T-helper 1 cell treated with Interleukin-12 subunit alpha and Interleukin-12 subunit beta and Interleukin-4 antibody, amounts not matched to agents 30 μg/mL and 1 μg/mL, for 36 hours (primary cell): ENCODE measurements at regions not wholly inside any gene's neighbourhood (a gene's known extent, or its start where the extent isn't known, plus 50 kb on each side); places are given as distances from the start of the nearest gene placed in this dataset.

Experiments
- H3K27ac Mint-ChIP-seq: one replicate; pipeline ENCODE4 v1.8.0; 2021; ENCODE audit warnings: mild to moderate bottlenecking, mixed read lengths
- H3K27me3 Mint-ChIP-seq: one replicate; pipeline ENCODE4 v1.8.0; 2021; ENCODE audit warnings: low read depth, mixed read lengths
- H3K36me3 Mint-ChIP-seq: one replicate; pipeline ENCODE4 v1.8.0; 2021; ENCODE audit warnings: low read depth, mixed read lengths
- H3K4me1 Mint-ChIP-seq: one replicate; pipeline ENCODE4 v1.8.0; 2021; ENCODE audit warnings: low read depth, mixed read lengths
- H3K4me3 Mint-ChIP-seq: one replicate; pipeline ENCODE4 v1.8.0; 2021; ENCODE audit warnings: mild to moderate bottlenecking, moderate library complexity, mixed read lengths
- H3K9me3 Mint-ChIP-seq: one replicate; pipeline ENCODE4 v1.8.0; 2021; ENCODE audit warnings: mixed read lengths

GRCh38 chr18:2186967-2187366, 384.3 kb downstream of the METTL4 start:
- H3K4me3 Mint-ChIP-seq: no peak overlapping the region
- H3K27me3 Mint-ChIP-seq: no peaks in the 10 kb centered on the region
- H3K9me3 Mint-ChIP-seq: no peaks in the 10 kb centered on the region
- no peak overlapping the region for H3K27ac Mint-ChIP-seq
- H3K36me3 Mint-ChIP-seq: no peaks in the 10 kb centered on the region
- no peaks in the 10 kb centered on the region for H3K4me1 Mint-ChIP-seq

GRCh38 chr18:2188258-2188657, 383.0 kb downstream of the METTL4 start:
- no peaks in the 10 kb centered on the region for H3K9me3 Mint-ChIP-seq
- H3K36me3 Mint-ChIP-seq: no peaks in the 10 kb centered on the region
- H3K27ac Mint-ChIP-seq: no peak overlapping the region
- H3K4me3 Mint-ChIP-seq: no peak overlapping the region
- no peaks in the 10 kb centered on the region for H3K27me3 Mint-ChIP-seq
- no peaks in the 10 kb centered on the region for H3K4me1 Mint-ChIP-seq

- no peaks in the 10 kb centered on the region for H3K4me1 Mint-ChIP-seq
- no peak overlapping the region for H3K4me3 Mint-ChIP-seq
- no peaks in the 10 kb centered on the region for H3K27me3 Mint-ChIP-seq
- H3K27ac Mint-ChIP-seq: no peak overlapping the region
- no peaks in the 10 kb centered on the region for H3K36me3 Mint-ChIP-seq
- no peaks in the 10 kb centered on the region for H3K9me3 Mint-ChIP-seq
Observed at GRCh38 chr18:2191180-2191790, 380.0 kb downstream of the METTL4 start.

- H3K9me3 Mint-ChIP-seq: no peaks in the 10 kb centered on the region
- H3K4me1 Mint-ChIP-seq: no peaks in the 10 kb centered on the region
- no peaks in the 10 kb centered on the region for H3K27me3 Mint-ChIP-seq
- H3K36me3 Mint-ChIP-seq: no peaks in the 10 kb centered on the region
- no peak overlapping the region for H3K27ac Mint-ChIP-seq
- no peak overlapping the region for H3K4me3 Mint-ChIP-seq
Observed at GRCh38 chr18:2192562-2192961, 378.7 kb downstream of the METTL4 start.

GRCh38 chr18:2197946-2198345, 373.4 kb downstream of the METTL4 start:
- Mint-ChIP-seq H3K27me3 (no peaks in the 10 kb centered on the region), H3K4me3 (no peak overlapping the region), H3K4me1 (no peaks in the 10 kb centered on the region)

GRCh38 chr18:2199060-2199459, 372.2 kb downstream of the METTL4 start:
- no peak overlapping the region for H3K4me3 Mint-ChIP-seq
- H3K27ac Mint-ChIP-seq: no peak overlapping the region
- H3K4me1 Mint-ChIP-seq: no peaks in the 10 kb centered on the region
- H3K27me3 Mint-ChIP-seq: no peaks in the 10 kb centered on the region
- no peaks in the 10 kb centered on the region for H3K36me3 Mint-ChIP-seq
- no peaks in the 10 kb centered on the region for H3K9me3 Mint-ChIP-seq

More at GRCh38 chr18:2197946-2198345, 373.4 kb downstream of the METTL4 start:
- H3K9me3 Mint-ChIP-seq: no peaks in the 10 kb centered on the region
- no peaks in the 10 kb centered on the region for H3K36me3 Mint-ChIP-seq
- no peak overlapping the region for H3K27ac Mint-ChIP-seq

GRCh38 chr18:2201036-2201600, 370.2 kb downstream of the METTL4 start:
- H3K27ac Mint-ChIP-seq: no peak overlapping the region
- H3K36me3 Mint-ChIP-seq: no peaks in the 10 kb centered on the region
- no peaks in the 10 kb centered on the region for H3K9me3 Mint-ChIP-seq
- no peak overlapping the region for H3K4me3 Mint-ChIP-seq
- no peaks in the 10 kb centered on the region for H3K4me1 Mint-ChIP-seq
- no peaks in the 10 kb centered on the region for H3K27me3 Mint-ChIP-seq

- Mint-ChIP-seq H3K4me1 (no peaks in the 10 kb centered on the region), H3K36me3 (no peaks in the 10 kb centered on the region), H3K27me3 (no peaks in the 10 kb centered on the region), H3K9me3 (no peaks in the 10 kb centered on the region), H3K27ac (no peak overlapping the region), H3K4me3 (no peak overlapping the region)
Observed at GRCh38 chr18:2204736-2205135, 366.6 kb downstream of the METTL4 start.

- no peaks in the 10 kb centered on the region for H3K36me3 Mint-ChIP-seq
- no peaks in the 10 kb centered on the region for H3K27me3 Mint-ChIP-seq
- H3K9me3 Mint-ChIP-seq: no peaks in the 10 kb centered on the region
- no peaks in the 10 kb centered on the region for H3K4me1 Mint-ChIP-seq
- H3K27ac Mint-ChIP-seq: no peak overlapping the region
- H3K4me3 Mint-ChIP-seq: no peak overlapping the region
Observed at GRCh38 chr18:2207294-2207693, 364.0 kb downstream of the METTL4 start.

- H3K4me3 Mint-ChIP-seq: no peak overlapping the region
- H3K27ac Mint-ChIP-seq: no peak overlapping the region
- H3K9me3 Mint-ChIP-seq: peaks cover 5% of the 10 kb centered on the region
- H3K4me1 Mint-ChIP-seq: no peaks in the 10 kb centered on the region
- H3K36me3 Mint-ChIP-seq: no peaks in the 10 kb centered on the region
- peaks cover 9% of the 10 kb centered on the region for H3K27me3 Mint-ChIP-seq
Observed at GRCh38 chr18:2212598-2213205, 358.6 kb downstream of the METTL4 start.

- Mint-ChIP-seq H3K9me3 (peaks cover 5% of the 10 kb centered on the region), H3K36me3 (no peaks in the 10 kb centered on the region), H3K27me3 (peaks cover 9% of the 10 kb centered on the region), H3K4me1 (no peaks in the 10 kb centered on the region), H3K4me3 (no peak overlapping the region), H3K27ac (no peak overlapping the region)
Observed at GRCh38 chr18:2213905-2214304, 357.4 kb downstream of the METTL4 start.

GRCh38 chr18:2217356-2217755, 353.9 kb downstream of the METTL4 start:
- H3K9me3 Mint-ChIP-seq: peaks cover 5% of the 10 kb centered on the region

GRCh38 chr18:2218101-2218500, 353.2 kb downstream of the METTL4 start:
- no peaks in the 10 kb centered on the region for H3K36me3 Mint-ChIP-seq

More at GRCh38 chr18:2217356-2217755, 353.9 kb downstream of the METTL4 start:
- no peaks in the 10 kb centered on the region for H3K4me1 Mint-ChIP-seq
- peaks cover 9% of the 10 kb centered on the region for H3K27me3 Mint-ChIP-seq
- H3K27ac Mint-ChIP-seq: no peak overlapping the region
- no peaks in the 10 kb centered on the region for H3K36me3 Mint-ChIP-seq
- H3K4me3 Mint-ChIP-seq: no peak overlapping the region

GRCh38 chr18:2219706-2220105, 351.6 kb downstream of the METTL4 start:
- H3K9me3 Mint-ChIP-seq: peaks cover 5% of the 10 kb centered on the region
- H3K27ac Mint-ChIP-seq: no peak overlapping the region
- H3K4me3 Mint-ChIP-seq: no peak overlapping the region
- no peaks in the 10 kb centered on the region for H3K36me3 Mint-ChIP-seq
- H3K27me3 Mint-ChIP-seq: peaks cover 9% of the 10 kb centered on the region
- no peaks in the 10 kb centered on the region for H3K4me1 Mint-ChIP-seq

More at GRCh38 chr18:2218101-2218500, 353.2 kb downstream of the METTL4 start:
- Mint-ChIP-seq H3K9me3 (peaks cover 5% of the 10 kb centered on the region), H3K4me3 (no peak overlapping the region), H3K4me1 (no peaks in the 10 kb centered on the region), H3K27me3 (peaks cover 9% of the 10 kb centered on the region), H3K27ac (no peak overlapping the region)
